Renal pelvis (tissue), 1 donor: ENCODE measurements at regions not wholly inside any gene's neighbourhood (a gene's known extent, or its start where the extent isn't known, plus 50 kb on each side); places are given as distances from the start of the nearest gene placed in this dataset.
"Not testable (repeated sequence)": the region's sequence is repeated elsewhere in the genome, so short reads cannot be mapped to it uniquely, and the experiment has no call there.

ENCODE experiments used
- DNase-seq: peaks from one replicate; pipeline ENCODE4 v3.0.0-alpha.2; 2013

DNA sequence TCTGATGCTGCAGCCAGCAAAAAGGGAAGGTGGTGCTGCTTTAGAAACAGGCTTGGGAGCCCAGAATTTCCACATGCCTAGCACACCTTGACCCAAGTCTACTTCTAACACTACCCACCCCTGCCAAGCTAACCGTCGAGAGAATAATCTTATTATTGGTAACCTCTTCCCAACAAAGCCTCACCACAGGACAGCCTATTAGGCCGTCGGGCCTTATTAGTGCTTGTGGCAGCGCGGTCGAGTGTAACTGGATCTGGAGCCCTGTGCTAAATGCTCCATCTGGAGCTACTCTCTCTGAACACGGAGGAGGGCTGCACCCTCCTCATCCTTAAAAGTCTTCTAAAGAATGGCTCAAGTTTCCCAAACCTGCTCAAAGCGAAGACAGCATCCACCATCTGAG, 165.5 kb upstream of the NFIA start:
- DNase-seq, result no peak

DNA sequence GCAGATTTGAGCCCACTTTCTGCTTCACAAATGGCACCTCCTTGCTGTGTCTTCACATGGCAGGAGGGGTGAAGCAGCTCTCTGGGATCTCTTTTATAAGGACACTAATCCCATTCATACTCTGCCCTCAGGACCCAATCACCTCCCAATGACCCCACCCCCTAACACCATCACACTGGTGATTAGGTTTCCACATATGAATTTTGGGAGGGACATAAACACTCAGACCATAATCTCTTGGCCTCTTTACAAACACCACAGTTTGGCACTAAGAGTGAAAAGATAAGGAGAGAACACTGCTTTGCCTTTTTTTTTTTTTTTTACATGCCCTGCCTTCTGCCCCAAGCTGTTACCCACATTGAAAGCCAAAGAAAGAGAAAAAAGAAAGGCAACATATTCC, 166.2 kb upstream of the NFIA start:
- DNase-seq, result no peak

DNA sequence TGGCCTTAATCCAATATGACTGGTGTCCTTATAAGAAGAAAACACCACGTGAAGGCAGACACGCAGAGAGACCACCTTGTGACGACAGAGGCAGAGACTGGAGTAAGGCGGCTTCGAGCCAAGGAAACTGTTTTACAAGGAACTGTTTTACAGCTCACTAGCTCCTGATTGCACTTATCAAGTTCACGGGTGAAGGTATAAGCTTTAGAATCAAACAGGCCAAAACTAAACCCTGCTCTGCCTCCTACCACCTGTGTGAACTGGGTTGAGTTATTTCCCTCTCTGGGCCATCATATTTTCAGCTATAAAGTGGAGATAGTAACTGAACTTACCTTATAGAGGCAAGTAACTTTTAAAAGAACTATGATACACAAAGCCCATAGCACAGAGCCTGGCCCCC, 166.9 kb upstream of the NFIA start:
- DNase-seq, result no peak

DNA sequence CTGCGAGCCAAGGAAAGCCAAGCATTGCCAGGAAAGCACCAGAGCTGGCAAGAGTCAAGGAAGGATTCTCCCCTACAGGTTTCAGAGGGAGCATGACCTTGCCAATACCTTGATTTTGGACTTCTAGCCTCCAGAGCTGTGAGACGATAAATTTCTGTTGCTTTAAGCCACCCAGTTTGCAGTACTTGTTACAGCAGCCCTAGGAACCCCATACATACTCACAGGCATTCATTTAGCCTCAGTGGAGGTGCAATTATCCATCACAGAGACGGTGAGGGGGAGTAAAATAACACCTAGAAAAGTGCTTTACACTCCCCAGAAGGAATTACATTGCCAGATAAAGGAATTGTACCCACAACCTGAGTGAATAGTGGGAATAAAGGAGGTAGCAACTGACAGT, 167.4 kb upstream of the NFIA start:
- DNase-seq, result no peak

DNA sequence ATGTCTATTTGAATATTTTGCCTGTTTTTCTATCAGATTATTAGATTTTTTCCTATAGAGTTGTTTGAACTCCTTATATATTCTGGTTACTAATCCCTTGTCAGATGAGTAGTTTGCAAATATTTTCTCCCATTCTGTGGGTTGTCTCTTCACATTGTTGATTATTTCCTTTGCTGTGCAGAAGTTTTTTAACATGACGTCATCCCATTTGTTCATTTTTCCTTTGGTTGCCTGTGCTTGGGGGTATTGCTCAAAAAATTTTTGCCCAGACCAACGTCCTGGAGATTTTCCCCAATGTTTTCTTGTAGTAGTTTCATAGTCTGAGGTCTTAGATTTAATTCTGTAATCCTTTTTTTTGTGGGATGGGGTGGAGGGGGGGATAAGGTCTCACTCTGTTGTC, 168.7 kb upstream of the NFIA start:
- DNase-seq, result not testable (repeated sequence)

DNA sequence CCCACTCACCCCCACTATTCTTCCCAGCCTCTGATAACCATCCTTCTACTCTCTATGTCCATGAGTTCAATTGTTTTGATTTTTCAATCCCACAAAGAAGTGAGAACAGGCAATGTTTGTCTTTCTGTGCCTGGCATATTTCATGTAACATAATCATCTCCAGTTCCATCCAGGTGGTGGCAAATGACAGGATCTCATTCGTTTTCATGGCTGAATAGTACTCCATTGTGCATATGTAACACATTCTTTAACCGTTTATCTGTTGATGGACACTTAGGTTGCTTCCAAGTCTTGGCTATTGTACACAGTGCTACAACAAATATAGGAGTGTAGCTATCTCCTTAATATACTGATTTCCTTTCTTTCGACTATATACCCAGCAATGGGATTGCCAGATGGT, 169.3 kb upstream of the NFIA start:
- DNase-seq, result no peak

DNA sequence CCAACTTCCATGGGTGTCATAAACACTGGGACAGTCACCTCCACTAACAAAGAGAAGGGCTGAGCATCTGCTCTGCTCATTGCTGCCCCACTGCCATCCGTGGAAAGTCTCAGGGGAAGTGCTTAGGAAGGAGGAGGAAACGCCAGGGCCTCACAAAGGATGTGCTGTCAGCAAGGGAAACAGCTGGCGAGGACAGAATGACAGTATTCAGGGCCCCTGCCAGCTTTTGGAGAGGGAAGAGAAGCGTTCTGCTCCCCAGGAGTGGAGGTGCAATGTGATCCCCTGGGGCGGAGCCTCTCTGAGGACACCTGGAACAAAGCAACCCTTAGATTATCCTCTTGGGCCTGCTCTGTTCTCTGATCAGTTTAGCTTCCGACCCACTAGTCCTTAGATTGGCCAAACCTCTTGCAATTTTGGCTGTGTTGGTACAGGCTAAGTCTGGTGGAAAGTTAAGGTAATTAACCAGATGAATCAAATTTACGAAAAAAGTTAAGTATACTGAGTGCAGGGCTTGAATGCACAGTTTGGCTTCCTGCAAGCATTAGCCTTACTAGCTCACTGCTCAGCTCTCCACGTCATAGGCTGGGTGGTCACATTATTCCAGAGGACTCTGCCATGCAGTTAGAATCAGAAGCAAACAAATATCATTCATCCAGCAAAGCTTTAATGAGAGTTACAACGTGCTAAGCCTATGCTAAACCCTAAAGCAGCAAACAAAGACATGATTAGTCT, 170.2 kb upstream of the NFIA start:
- DNase-seq, result no peak

DNA sequence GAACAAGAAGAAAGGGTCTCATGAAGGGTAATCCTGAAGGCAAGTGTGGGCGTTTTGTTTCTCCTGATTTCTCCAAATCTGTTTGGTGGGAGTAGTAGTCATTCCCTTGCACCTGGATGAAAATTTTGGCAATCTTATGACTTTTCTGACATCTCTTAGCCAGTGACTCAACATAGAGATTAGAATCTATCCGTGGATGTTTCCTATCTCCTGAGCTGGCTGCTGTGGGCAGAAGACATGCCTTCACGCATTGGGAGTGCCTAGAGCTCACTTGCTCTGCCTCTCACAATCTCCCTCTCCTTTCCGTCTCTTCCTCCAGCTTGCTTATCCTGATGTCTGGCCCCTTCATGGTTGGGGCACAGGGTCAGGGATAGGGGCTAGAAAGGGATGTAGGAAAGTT, 174.2 kb upstream of the NFIA start:
- DNase-seq, result no peak

DNA sequence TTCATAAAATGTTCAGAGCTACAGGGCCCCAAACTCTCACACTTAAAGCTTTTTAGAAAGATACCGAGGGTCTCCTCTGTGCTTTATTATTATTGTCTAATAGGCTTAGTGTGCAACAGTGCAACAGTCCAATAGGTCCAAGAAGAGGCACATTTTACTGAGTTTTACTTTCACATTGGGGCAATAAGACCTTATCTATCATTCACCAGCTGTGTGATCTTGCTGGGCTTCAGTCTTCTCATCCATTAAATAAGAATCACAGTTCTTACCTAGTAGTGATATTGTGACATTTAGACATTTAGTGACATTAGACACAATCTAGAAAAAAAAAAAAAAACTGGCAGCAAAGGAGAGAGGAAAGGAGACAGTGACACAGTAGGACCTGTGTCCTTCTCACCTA, 175.8 kb upstream of the NFIA start:
- no peak for DNase-seq

DNA sequence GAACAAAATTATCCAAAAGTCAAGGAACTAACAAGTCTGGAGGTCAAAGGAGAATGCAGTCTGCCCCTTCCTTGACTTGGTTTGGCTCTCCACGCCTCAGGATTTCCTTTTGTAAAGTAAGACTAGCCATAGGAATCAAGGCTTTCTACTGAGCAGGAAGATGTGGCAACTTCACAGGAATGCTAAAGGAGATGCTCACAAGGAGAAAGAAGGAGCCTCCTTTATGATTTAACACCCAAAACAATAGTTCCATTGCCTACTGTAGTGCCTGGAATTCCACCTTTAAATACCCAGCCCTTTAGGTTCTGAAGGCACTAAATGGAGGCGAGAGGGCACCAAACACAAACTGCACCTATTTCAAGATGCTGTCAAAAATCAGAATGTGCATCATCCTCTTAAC, 176.3 kb upstream of the NFIA start:
- no peak for DNase-seq

DNA sequence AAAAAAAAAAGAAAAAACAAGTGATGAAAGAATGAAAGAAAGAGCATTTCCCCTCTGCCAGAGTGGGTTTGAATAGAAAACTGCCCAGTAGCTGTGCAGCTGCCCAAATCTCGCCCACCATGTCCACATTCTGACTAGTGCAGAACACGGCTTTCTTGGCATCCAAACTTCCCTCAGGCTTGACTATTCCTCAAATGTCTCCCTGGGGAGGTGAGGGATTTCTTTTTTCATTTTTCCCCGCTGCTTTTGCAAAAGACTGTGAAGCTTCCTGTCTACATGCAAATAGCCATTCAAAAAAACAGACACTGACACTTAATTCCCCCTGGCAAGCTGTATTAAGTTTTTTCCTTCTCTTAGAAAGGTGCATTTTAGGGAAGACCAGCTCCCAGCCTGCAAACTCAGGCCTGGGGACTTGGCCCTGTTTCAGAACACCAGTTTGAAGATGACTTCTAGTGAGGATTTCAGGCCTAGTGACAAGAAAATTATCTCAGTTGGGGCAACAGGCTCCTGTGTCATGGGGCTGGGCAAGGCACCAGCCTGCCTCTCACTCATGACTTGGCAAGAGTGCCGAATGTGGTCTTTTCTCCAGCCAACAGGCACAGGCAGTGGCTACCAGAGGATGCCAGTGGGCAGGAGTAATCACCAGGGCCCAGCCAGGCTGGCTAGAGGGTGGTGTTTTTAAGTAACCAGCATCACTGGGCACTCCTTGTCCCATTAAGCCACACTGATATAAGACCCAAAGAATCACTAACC, 178.1 kb upstream of the NFIA start:
- DNase-seq, result no peak

DNA sequence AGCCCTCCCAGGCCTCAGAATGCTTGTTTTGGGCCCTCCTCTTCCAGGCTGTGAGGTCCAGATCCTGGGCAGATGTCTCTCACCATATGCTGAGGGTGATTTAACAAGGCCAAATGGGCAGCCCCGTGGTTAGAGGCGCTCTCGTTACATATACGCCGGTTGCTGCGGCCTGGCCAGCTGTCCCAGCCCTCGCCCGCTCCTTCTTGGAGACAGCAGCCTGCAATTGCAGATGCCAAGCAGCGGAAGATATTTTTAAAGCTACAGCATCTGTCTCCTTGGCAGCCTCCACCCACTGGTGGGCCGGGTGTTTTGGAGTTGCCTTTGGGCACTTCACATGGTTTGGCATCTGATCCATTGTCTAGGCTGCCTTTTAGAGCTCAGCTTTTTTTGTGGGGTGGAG, 178.8 kb upstream of the NFIA start:
- no peak for DNase-seq

DNA sequence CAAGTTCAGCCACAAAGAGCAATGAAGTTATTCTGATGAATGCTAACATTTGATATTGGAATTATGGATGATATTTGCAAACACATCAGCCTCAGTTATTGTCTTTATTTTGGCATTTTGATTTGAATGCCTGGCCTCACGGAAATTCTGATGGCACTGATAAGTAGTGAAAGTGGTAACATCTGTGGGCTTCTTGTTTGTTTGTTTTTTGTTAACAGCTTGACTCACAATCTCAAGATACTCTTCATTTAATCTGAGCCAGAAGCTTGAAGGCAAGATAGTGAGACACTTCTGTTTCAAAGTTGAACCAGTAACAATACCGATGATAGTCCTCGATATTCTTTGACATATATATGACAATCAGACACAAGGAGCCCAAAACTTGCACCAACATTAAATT, 182.9 kb upstream of the NFIA start:
- DNase-seq, result no peak

DNA sequence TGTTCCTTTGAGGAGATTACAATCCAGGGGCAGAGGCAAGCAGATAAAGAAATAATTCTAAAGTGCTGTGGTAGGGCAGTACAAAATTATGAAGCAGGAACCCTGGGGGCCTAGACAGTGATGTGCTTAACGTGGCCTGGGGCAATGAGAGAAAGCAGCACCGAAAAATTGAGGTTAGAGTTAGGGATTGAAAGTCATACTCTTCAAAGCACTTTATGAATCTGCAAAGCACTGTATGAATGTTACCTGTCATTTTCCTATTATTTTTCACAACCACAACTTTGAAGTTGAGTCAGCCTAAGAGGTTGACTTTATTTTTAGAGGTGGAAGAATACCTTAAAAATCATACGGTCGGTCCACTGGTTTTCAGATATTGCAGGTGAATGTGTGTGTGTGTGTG, 183.4 kb upstream of the NFIA start:
- no peak for DNase-seq

DNA sequence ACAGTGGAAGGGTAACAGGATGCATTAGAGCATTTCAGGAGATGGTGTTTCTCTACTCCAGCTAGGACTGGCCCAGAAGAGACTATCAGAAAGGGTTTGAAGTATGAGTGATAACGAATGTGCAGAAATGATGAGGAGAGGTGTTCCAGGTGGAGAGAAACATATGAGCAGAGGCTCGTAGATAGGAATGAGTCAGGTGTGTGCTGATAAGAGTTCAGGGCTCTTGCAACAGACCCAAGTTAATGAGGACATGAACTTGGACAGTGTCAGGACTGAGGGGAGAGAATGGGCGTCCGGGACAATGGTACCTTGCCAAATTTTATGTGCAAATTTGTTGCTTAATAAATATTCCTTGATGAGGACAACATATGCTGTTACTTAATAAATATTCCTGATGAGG, 183.9 kb upstream of the NFIA start:
- DNase-seq, result no peak

DNA sequence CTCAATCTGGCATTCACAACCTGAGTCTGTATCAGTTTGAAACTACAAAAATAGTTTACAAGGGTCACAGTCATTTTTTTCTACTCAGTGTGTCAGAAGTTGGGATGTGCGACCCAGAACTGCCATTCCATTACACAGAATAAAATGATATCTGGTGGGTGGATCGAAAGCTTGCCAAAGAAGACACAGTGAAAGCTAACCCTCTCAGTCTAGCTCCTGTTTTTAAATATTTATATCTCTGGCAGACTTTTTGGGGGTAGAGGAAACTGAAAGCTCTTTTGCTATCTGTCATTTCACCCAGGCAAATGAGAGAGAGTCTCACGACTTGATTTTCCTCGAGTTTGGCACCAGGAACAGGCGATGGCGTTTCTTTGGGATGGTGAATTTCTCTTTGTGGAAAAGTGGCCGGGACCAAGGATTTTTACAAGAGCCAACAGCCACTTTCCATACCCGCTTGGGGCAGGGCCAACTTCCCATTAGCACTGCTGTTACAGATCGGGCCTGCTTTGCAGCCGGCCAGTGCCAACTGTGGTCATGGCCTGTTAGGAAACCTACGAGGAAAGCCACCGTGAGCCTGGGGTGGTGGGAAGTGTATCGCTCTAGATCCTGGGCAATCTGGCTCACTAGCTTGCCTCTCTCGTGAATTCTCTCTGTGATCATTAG, 185.5 kb upstream of the NFIA start:
- no peak for DNase-seq

DNA sequence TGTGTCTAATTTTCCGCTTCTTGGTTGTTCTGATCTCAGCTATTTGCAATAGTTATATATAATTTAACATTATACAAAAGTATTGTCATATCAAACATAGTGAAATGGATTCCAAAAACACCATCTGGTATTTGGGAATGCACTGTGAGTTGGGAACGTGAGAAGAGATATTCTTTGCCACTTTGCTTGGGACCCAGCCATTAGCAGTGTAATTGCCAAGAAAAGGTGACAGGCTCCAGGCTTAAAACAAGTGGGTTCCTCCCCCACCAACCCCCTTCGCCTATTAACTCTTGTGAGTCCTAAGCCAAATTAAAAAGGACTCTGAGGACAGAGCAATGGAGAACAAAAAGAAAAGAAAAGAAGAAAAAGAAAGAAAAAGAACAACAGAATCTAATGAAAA, 186.7 kb upstream of the NFIA start:
- no peak for DNase-seq

DNA sequence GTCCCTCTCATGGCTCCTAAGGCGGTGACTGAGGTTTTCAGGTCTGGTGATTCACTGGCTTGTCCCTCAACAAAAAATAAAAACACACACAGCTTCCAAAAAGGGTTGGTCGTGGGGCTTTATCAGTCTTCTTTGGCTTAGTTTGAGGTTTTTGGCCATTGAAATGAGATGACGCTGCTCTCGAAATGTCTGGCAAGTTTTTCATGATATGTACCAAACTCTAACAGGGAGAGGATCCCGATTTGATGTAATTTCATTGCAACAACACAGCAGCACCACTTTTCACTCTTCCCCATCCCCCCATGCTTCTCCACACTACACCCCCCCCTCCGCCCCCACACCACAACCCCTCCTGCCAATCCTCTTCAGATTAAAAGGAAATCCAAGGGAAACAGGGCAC, 187.1 kb upstream of the NFIA start:
- no peak for DNase-seq

DNA sequence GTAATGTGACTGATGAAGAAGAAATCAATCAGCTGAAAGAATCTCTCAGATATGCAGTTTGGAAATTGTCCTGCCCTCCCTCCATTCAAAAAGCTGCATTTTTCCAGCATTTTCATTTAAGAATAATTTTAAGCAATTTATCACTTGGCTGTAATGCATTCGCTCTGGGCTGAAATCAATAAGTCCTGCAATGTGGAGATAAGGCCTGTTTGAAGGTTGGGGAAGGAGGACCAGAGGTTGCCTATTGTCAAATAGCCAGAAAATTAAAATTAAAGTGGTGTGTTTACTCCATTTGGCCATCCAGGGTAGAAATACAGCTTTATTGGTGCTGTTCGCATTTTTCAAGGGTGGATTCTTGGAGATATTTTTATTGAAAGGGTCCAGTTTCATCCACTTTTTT, 187.6 kb upstream of the NFIA start:
- no peak for DNase-seq

DNA sequence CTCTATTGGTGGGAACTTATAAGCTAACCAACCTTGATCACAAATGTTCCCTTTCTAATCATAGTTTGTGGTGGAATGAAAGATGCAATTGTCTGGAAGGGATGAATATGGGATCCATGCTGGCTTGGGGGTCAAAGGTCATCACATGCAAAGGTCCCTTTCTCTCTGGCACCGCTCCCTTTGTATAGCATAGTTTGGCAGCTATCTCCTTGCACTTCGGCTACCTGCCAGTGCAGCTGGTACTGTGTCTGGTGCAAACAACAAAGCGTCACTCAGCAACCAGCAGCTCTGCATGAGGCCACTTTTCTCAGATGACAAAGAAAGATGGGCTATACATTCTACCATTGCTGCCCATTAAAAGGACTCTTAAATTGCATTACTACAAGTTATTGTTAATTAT, 188.2 kb upstream of the NFIA start:
- DNase-seq, result no peak

DNA sequence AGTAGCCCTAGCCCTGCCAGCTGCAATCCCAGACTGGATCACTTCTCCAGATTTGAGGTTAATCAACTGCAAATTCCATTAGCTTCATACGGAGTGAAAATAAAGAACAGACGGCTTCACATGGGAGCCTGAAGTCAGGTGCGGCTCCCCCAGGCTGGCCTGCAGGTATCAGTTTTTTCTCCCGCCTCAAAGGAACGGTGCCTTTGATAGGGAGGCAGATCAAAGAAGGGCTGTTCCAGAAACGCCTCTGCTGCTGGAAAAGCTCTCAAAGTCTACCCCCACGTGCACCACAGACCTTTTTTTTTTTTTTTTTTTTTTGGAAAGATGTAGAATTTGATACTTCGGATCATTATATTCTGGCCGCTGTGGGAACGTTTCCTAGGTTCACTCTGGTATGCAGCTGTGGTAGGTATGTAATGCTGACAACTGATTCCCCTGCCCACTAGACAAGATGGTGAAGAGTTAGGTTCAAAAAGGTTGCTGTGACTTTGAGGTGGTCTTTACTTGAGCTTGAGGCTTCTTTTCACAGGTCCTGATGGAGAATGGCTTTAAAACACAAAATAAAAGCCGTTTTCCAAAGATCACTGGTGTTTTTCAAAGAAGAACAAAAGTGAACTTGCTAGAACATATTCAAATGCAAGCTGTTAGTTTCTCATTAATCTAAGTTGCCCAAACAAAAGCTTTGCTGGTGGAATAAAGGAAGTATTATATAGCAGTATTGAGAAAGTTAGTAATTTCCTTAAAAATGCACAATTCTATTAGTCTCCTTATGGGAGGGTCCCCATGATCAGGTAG, 189.0 kb upstream of the NFIA start:
- no peak for DNase-seq

DNA sequence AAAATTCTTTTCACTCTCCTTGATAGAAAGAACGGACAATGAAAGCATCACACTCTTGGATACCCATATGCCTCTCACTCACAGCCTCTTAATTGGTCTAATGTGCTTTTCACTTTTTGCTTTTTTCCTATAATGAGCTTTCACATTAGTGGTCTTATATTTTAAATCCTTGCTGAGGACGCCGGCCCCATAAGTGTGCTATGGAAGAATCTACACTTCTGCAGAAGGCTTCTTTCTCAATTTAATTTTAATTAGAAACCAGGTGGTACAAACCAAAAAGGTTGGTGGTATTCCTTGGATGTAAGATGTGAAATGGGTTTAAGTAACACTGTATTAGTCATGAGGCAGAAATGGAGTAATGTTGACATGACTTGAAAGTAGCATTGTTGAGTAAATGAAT, 190.6 kb upstream of the NFIA start:
- DNase-seq, result no peak

DNA sequence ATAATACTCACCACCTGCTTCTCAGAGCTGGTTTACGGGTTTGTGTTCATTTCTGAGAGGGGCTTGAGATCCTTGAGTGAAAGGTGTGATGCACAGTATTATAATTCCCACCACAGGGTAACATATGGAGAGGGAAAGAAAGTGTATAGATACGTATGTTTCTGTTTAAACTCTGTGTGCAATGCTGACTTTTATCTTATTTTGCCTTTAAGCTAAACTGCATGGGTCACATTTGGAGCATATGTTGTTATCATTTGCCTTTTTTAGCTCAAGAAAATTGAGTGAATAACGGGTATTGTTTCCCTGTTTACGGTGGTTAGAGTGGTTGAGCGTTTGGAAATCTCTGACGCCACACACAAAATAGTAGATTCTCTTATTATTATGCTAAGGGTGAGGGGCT, 191.1 kb upstream of the NFIA start:
- no peak for DNase-seq
